GM19463 (cell line): ENCODE measurements at regions not wholly inside any gene's neighbourhood (a gene's known extent, or its start where the extent isn't known, plus 50 kb on each side); places are given as distances from the start of the nearest gene placed in this dataset.

Experiments used
- ATAC-seq: cut with Tn5 transposase; IDR thresholded peaks from one replicate; pipeline ENCODE4 v1.9.1; 2021; ENCODE audit warnings: mild to moderate bottlenecking, moderate library complexity; ENCODE audit not compliant: unreplicated experiment

GRCh38 chr3:174398761-174399160 is 460.4 kb upstream of the NAALADL2 start:
- no peak for ATAC-seq

- ATAC-seq, result no peak
Measured at GRCh38 chr3:174403831-174404230, 455.3 kb upstream of the NAALADL2 start.

GRCh38 chr3:174408310-174408709 is 450.8 kb upstream of the NAALADL2 start:
- ATAC-seq, result no peak

GRCh38 chr3:174409086-174409743 is 449.9 kb upstream of the NAALADL2 start:
- no peak for ATAC-seq

GRCh38 chr3:174413062-174413912 is 445.8 kb upstream of the NAALADL2 start:
- no peak for ATAC-seq

GRCh38 chr3:174414902-174415301 is 444.2 kb upstream of the NAALADL2 start:
- ATAC-seq, result no peak

GRCh38 chr3:174417573-174417972 is 441.6 kb upstream of the NAALADL2 start:
- no peak for ATAC-seq

GRCh38 chr3:174419216-174419615 is 439.9 kb upstream of the NAALADL2 start:
- no peak for ATAC-seq

GRCh38 chr3:174423936-174424335 is 435.2 kb upstream of the NAALADL2 start:
- ATAC-seq, result no peak

GRCh38 chr3:174424656-174425055 is 434.5 kb upstream of the NAALADL2 start:
- no peak for ATAC-seq

- no peak for ATAC-seq
Measured at GRCh38 chr3:174425422-174425821, 433.7 kb upstream of the NAALADL2 start.

GRCh38 chr3:174430986-174431385 is 428.1 kb upstream of the NAALADL2 start:
- ATAC-seq, result no peak

GRCh38 chr3:174431717-174432116 is 427.4 kb upstream of the NAALADL2 start:
- no peak for ATAC-seq

GRCh38 chr3:174436367-174436766 is 422.8 kb upstream of the NAALADL2 start:
- no peak for ATAC-seq

- no peak for ATAC-seq
Measured at GRCh38 chr3:174438501-174439145, 420.5 kb upstream of the NAALADL2 start.

GRCh38 chr3:174439331-174440252 is 419.5 kb upstream of the NAALADL2 start:
- ATAC-seq, result no peak

GRCh38 chr3:174440253-174440701 is 418.9 kb upstream of the NAALADL2 start:
- ATAC-seq, result no peak

GRCh38 chr3:174440741-174441587 is 418.2 kb upstream of the NAALADL2 start:
- ATAC-seq, result peak; percentile 66

- no peak for ATAC-seq
Measured at GRCh38 chr3:174441588-174442301, 417.4 kb upstream of the NAALADL2 start.
